ENCODE measurements at regions not wholly inside any gene's neighbourhood (a gene's known extent, or its start where the extent isn't known, plus 50 kb on each side); places are given as distances from the start of the nearest gene placed in this dataset.

DNA sequence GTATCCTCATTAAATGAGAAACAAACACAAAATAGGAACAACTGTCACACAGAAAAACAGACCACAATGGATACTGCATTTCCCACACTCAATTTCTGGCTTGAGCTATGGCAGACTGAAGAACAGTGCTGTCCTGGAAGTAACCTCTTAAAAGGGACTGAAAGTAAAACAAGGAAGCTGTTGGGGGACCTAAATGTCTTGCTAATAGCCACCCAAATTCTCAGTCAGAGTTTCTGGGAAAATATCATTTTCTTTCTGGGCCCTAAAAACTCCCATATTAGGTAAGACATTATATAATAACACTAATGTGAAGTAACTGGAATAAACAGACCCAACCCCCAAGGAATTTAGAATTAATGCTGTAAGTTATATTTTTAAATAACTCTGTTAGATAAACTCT lies 80.9 kb upstream of the TFEC start:
- no peaks in the 10 kb centered on the region for H3K9me2 ChIP-seq (ENCODE audit: insufficient read depth, low read length)
- TF ChIP-seq RAD21 (conservative IDR thresholded peaks at IDR 0.05): no peak
- no peak for TF ChIP-seq MXI1 (conservative IDR thresholded peaks at IDR 0.05; ENCODE audit: poor library complexity, severe bottlenecking)
- TF ChIP-seq, protein P1, sequence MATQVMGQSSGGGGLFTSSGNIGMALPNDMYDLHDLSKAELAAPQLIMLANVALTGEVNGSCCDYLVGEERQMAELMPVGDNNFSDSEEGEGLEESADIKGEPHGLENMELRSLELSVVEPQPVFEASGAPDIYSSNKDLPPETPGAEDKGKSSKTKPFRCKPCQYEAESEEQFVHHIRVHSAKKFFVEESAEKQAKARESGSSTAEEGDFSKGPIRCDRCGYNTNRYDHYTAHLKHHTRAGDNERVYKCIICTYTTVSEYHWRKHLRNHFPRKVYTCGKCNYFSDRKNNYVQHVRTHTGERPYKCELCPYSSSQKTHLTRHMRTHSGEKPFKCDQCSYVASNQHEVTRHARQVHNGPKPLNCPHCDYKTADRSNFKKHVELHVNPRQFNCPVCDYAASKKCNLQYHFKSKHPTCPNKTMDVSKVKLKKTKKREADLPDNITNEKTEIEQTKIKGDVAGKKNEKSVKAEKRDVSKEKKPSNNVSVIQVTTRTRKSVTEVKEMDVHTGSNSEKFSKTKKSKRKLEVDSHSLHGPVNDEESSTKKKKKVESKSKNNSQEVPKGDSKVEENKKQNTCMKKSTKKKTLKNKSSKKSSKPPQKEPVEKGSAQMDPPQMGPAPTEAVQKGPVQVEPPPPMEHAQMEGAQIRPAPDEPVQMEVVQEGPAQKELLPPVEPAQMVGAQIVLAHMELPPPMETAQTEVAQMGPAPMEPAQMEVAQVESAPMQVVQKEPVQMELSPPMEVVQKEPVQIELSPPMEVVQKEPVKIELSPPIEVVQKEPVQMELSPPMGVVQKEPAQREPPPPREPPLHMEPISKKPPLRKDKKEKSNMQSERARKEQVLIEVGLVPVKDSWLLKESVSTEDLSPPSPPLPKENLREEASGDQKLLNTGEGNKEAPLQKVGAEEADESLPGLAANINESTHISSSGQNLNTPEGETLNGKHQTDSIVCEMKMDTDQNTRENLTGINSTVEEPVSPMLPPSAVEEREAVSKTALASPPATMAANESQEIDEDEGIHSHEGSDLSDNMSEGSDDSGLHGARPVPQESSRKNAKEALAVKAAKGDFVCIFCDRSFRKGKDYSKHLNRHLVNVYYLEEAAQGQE (IDR thresholded peaks at IDR 0.05; ENCODE audit: borderline replicate concordance): no peak
- no peak for TF ChIP-seq POLR2AphosphoS5 (IDR thresholded peaks at IDR 0.05)
- TF ChIP-seq TAF1 (IDR thresholded peaks at IDR 0.05; ENCODE audit: low read depth): no peak
- no peak for TF ChIP-seq EP300 (conservative IDR thresholded peaks at IDR 0.05; ENCODE audit: poor library complexity, severe bottlenecking)
- TF ChIP-seq, protein P2, sequence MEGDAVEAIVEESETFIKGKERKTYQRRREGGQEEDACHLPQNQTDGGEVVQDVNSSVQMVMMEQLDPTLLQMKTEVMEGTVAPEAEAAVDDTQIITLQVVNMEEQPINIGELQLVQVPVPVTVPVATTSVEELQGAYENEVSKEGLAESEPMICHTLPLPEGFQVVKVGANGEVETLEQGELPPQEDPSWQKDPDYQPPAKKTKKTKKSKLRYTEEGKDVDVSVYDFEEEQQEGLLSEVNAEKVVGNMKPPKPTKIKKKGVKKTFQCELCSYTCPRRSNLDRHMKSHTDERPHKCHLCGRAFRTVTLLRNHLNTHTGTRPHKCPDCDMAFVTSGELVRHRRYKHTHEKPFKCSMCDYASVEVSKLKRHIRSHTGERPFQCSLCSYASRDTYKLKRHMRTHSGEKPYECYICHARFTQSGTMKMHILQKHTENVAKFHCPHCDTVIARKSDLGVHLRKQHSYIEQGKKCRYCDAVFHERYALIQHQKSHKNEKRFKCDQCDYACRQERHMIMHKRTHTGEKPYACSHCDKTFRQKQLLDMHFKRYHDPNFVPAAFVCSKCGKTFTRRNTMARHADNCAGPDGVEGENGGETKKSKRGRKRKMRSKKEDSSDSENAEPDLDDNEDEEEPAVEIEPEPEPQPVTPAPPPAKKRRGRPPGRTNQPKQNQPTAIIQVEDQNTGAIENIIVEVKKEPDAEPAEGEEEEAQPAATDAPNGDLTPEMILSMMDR (IDR thresholded peaks at IDR 0.05; ENCODE audit: poor library complexity, severe bottlenecking): no peak
- no peak overlapping the region for H3K9ac ChIP-seq (ENCODE audit: low read length)
- no peak overlapping the region for H3K27ac ChIP-seq (ENCODE audit: low read length)
- no peak overlapping the region for H2AFZ ChIP-seq (ENCODE audit: low read depth, low read length)
- no peaks in the 10 kb centered on the region for H4K20me1 ChIP-seq (ENCODE audit: insufficient read depth)
- H3K27me3 ChIP-seq (ENCODE audit: insufficient read depth, low read depth, low read length): no peaks in the 10 kb centered on the region
- H3K4me3 ChIP-seq (ENCODE audit: low read length): no peak overlapping the region
- H3K36me3 ChIP-seq (ENCODE audit: insufficient read depth, low read length): no peaks in the 10 kb centered on the region
- no peak overlapping the region for H3K4me2 ChIP-seq (ENCODE audit: low read length)
- no peaks in the 10 kb centered on the region for H3F3A ChIP-seq (ENCODE audit: insufficient read depth, low read length, poor library complexity, severe bottlenecking)
- no peaks in the 10 kb centered on the region for H3K9me3 ChIP-seq (ENCODE audit: low read length)
- H3K79me2 ChIP-seq (replicated peaks; ENCODE audit: insufficient read depth, low read length): no peaks in the 10 kb centered on the region

DNA sequence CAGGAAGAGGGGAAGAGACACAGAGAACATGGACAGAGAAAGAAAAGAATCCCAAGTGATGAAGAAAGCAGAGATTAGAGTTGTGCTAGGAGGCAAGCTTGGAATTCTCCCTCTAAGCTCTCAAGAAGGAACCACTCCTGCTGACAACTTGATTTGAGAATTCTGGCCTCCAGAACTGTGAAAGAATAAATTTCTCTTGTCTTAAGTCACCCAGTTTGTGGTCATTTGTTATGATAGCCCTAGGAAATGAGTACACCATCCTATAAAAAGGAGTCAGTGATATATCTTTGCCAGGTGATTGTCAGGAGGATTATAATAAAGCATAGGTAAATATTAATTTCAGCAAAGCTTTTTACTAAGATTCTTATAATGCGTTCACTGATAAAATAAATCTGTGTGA lies 82.7 kb upstream of the TFEC start:
- TF ChIP-seq POLR2AphosphoS5 (IDR thresholded peaks at IDR 0.05): no peak
- TF ChIP-seq, protein P1 (IDR thresholded peaks at IDR 0.05; ENCODE audit: borderline replicate concordance): no peak
- TF ChIP-seq SMC3 (conservative IDR thresholded peaks at IDR 0.05; ENCODE audit: poor library complexity): no peak
- no peak for TF ChIP-seq EZH2 (IDR thresholded peaks at IDR 0.05; ENCODE audit: borderline replicate concordance, insufficient read depth, low read length, poor library complexity, severe bottlenecking)
- TF ChIP-seq, protein P2 (IDR thresholded peaks at IDR 0.05; ENCODE audit: poor library complexity, severe bottlenecking): no peak
- no peak for TF ChIP-seq RAD21 (conservative IDR thresholded peaks at IDR 0.05)
- TF ChIP-seq MXI1 (conservative IDR thresholded peaks at IDR 0.05; ENCODE audit: poor library complexity, severe bottlenecking): no peak
- TF ChIP-seq TAF1 (IDR thresholded peaks at IDR 0.05; ENCODE audit: low read depth): no peak
- TF ChIP-seq EP300 (conservative IDR thresholded peaks at IDR 0.05; ENCODE audit: poor library complexity, severe bottlenecking): no peak
- no peaks in the 10 kb centered on the region for H3K9me3 ChIP-seq (ENCODE audit: low read length)
- no peaks in the 10 kb centered on the region for H3K36me3 ChIP-seq (ENCODE audit: insufficient read depth, low read length)

More for the DNA sequence above, 82.7 kb upstream of the TFEC start:
- no peaks in the 10 kb centered on the region for H3K9me2 ChIP-seq (ENCODE audit: insufficient read depth, low read length)
- no peak overlapping the region for H3K27ac ChIP-seq (ENCODE audit: low read length)
- no peak overlapping the region for H2AFZ ChIP-seq (ENCODE audit: low read depth, low read length)
- no peaks in the 10 kb centered on the region for H3K79me2 ChIP-seq (replicated peaks; ENCODE audit: insufficient read depth, low read length)
- H3K9ac ChIP-seq (ENCODE audit: low read length): no peak overlapping the region
- no peak overlapping the region for H3K4me2 ChIP-seq (ENCODE audit: low read length)
- H3F3A ChIP-seq (ENCODE audit: insufficient read depth, low read length, poor library complexity, severe bottlenecking): no peaks in the 10 kb centered on the region
- no peak overlapping the region for H3K4me3 ChIP-seq (ENCODE audit: low read length)
- no peaks in the 10 kb centered on the region for H4K20me1 ChIP-seq (ENCODE audit: insufficient read depth)
- no peaks in the 10 kb centered on the region for H3K27me3 ChIP-seq (ENCODE audit: insufficient read depth, low read depth, low read length)
